ENCODE measurements at regions not wholly inside any gene's neighbourhood (a gene's known extent, or its start where the extent isn't known, plus 50 kb on each side); places are given as distances from the start of the nearest gene placed in this dataset.
"Not testable (repeated sequence)": the region's sequence is repeated elsewhere in the genome, so short reads cannot be mapped to it uniquely, and the experiment has no call there.

- no peaks in the 10 kb centered on the region for H3K4me1 Mint-ChIP-seq (ENCODE audit: low read depth in 2 of 2)
- H3K4me3 Mint-ChIP-seq, result no peak overlapping the region
- no peak overlapping the region for H3K27ac Mint-ChIP-seq
- DNase-seq (ENCODE audit: low spot score) (no peak), ATAC-seq (no peak)
- no peaks in the 10 kb centered on the region for H3K36me3 Mint-ChIP-seq
- H3K9me3 Mint-ChIP-seq, result no peaks in the 10 kb centered on the region
- H3K27me3 Mint-ChIP-seq, result peaks cover 8 to 17% of the 10 kb centered on the region in 2 donors
Observed at GRCh38 chr3:156036258-156037053, 83.9 kb upstream of the KCNAB1 start.

GRCh38 chr3:156037356-156037755, 83.0 kb upstream of the KCNAB1 start:
- Mint-ChIP-seq H3K4me3 (no peak overlapping the region), H3K27ac (no peak overlapping the region), H3K27me3 (peaks cover 3 to 13% of the 10 kb centered on the region in 2 donors), H3K36me3 (no peaks in the 10 kb centered on the region), H3K9me3 (no peaks in the 10 kb centered on the region), H3K4me1 (ENCODE audit: low read depth in 2 of 2) (no peaks in the 10 kb centered on the region)
- no peak for DNase-seq (ENCODE audit: low spot score)
- ATAC-seq, result no peak

GRCh38 chr3:156038869-156039268, 81.5 kb upstream of the KCNAB1 start:
- no peak for DNase-seq (ENCODE audit: low spot score)
- no peaks in the 10 kb centered on the region for H3K4me1 Mint-ChIP-seq (ENCODE audit: low read depth in 2 of 2)
- no peak for ATAC-seq
- H3K9me3 Mint-ChIP-seq, result no peaks in the 10 kb centered on the region
- H3K27me3 Mint-ChIP-seq, result peaks cover 7 to 23% of the 10 kb centered on the region in 2 donors
- H3K27ac Mint-ChIP-seq, result no peak overlapping the region
- no peaks in the 10 kb centered on the region for H3K36me3 Mint-ChIP-seq
- no peak overlapping the region for H3K4me3 Mint-ChIP-seq

- Mint-ChIP-seq H3K4me3 (no peak overlapping the region), H3K36me3 (no peaks in the 10 kb centered on the region), H3K9me3 (no peaks in the 10 kb centered on the region), H3K27ac (no peak overlapping the region), H3K27me3 (peaks cover 10 to 25% of the 10 kb centered on the region in 2 donors), H3K4me1 (ENCODE audit: low read depth in 2 of 2) (no peaks in the 10 kb centered on the region)
- DNase-seq (ENCODE audit: low spot score) (no peak), ATAC-seq (no peak)
Observed at GRCh38 chr3:156040041-156040440, 80.3 kb upstream of the KCNAB1 start.

GRCh38 chr3:156041216-156041841, 79.0 kb upstream of the KCNAB1 start:
- ATAC-seq, H3K9me3 Mint-ChIP-seq, H3K4me3 Mint-ChIP-seq: not testable (repeated sequence)

GRCh38 chr3:156041856-156042255, 78.5 kb upstream of the KCNAB1 start:
- DNase-seq (ENCODE audit: low spot score); H3K4me3 Mint-ChIP-seq; H3K4me1 Mint-ChIP-seq (ENCODE audit: low read depth in 2 of 2); ATAC-seq; H3K9me3 Mint-ChIP-seq; H3K36me3 Mint-ChIP-seq; H3K27ac Mint-ChIP-seq: not testable (repeated sequence)
- H3K27me3 Mint-ChIP-seq, result peaks cover 10 to 25% of the 10 kb centered on the region in 2 donors

More at GRCh38 chr3:156041216-156041841, 79.0 kb upstream of the KCNAB1 start:
- not testable (repeated sequence) for H3K36me3 Mint-ChIP-seq; H3K4me1 Mint-ChIP-seq (ENCODE audit: low read depth in 2 of 2); DNase-seq (ENCODE audit: low spot score); H3K27ac Mint-ChIP-seq
- peaks cover 10 to 25% of the 10 kb centered on the region in 2 donors for H3K27me3 Mint-ChIP-seq

- not testable (repeated sequence) for ATAC-seq; H3K27ac Mint-ChIP-seq; H3K9me3 Mint-ChIP-seq; H3K4me1 Mint-ChIP-seq (ENCODE audit: low read depth in 2 of 2); DNase-seq (ENCODE audit: low spot score); H3K4me3 Mint-ChIP-seq; H3K36me3 Mint-ChIP-seq
- H3K27me3 Mint-ChIP-seq, result peaks cover 18 to 30% of the 10 kb centered on the region in 2 donors
Observed at GRCh38 chr3:156043832-156044633, 76.3 kb upstream of the KCNAB1 start.

GRCh38 chr3:156044634-156044975, 75.8 kb upstream of the KCNAB1 start:
- Mint-ChIP-seq H3K36me3 (no peaks in the 10 kb centered on the region), H3K4me3 (no peak overlapping the region), H3K27ac (no peak overlapping the region), H3K4me1 (ENCODE audit: low read depth in 2 of 2) (no peaks in the 10 kb centered on the region), H3K9me3 (no peaks in the 10 kb centered on the region), H3K27me3 (peaks cover 18 to 36% of the 10 kb centered on the region in 2 donors)
- no peak for DNase-seq (ENCODE audit: low spot score)
- no peak for ATAC-seq

GRCh38 chr3:156048483-156048882, 71.9 kb upstream of the KCNAB1 start:
- H3K27ac Mint-ChIP-seq; H3K36me3 Mint-ChIP-seq; H3K9me3 Mint-ChIP-seq; ATAC-seq; H3K4me3 Mint-ChIP-seq; H3K4me1 Mint-ChIP-seq (ENCODE audit: low read depth in 2 of 2); DNase-seq (ENCODE audit: low spot score): not testable (repeated sequence)
- H3K27me3 Mint-ChIP-seq, result peaks cover 16 to 18% of the 10 kb centered on the region in 2 donors

- H3K9me3 Mint-ChIP-seq, result no peaks in the 10 kb centered on the region
- peaks cover 12 to 16% of the 10 kb centered on the region in 2 donors for H3K27me3 Mint-ChIP-seq
- H3K36me3 Mint-ChIP-seq, result no peaks in the 10 kb centered on the region
- DNase-seq (ENCODE audit: low spot score) (no peak), ATAC-seq (no peak)
- no peak overlapping the region for H3K4me3 Mint-ChIP-seq
- no peaks in the 10 kb centered on the region for H3K4me1 Mint-ChIP-seq (ENCODE audit: low read depth in 2 of 2)
- H3K27ac Mint-ChIP-seq, result no peak overlapping the region
Observed at GRCh38 chr3:156050918-156051317, 69.5 kb upstream of the KCNAB1 start.

- no peak for DNase-seq (ENCODE audit: low spot score)
- Mint-ChIP-seq H3K4me1 (ENCODE audit: low read depth in 2 of 2) (no peaks in the 10 kb centered on the region), H3K27me3 (peaks cover 12 to 21% of the 10 kb centered on the region in 2 donors), H3K27ac (no peak overlapping the region), H3K4me3 (no peak overlapping the region), H3K9me3 (no peaks in the 10 kb centered on the region), H3K36me3 (no peaks in the 10 kb centered on the region)
- no peak for ATAC-seq
Observed at GRCh38 chr3:156051651-156052050, 68.7 kb upstream of the KCNAB1 start.

- H3K9me3 Mint-ChIP-seq, result no peaks in the 10 kb centered on the region
- DNase-seq (ENCODE audit: low spot score) (no peak), ATAC-seq (no peak)
- no peaks in the 10 kb centered on the region for H3K36me3 Mint-ChIP-seq
- no peak overlapping the region for H3K4me3 Mint-ChIP-seq
- H3K27me3 Mint-ChIP-seq, result peaks cover 12 to 21% of the 10 kb centered on the region in 2 donors
- H3K4me1 Mint-ChIP-seq (ENCODE audit: low read depth in 2 of 2), result no peaks in the 10 kb centered on the region
- H3K27ac Mint-ChIP-seq, result no peak overlapping the region
Observed at GRCh38 chr3:156052115-156052514, 68.3 kb upstream of the KCNAB1 start.

GRCh38 chr3:156059950-156060501, 60.4 kb upstream of the KCNAB1 start:
- H3K27me3 Mint-ChIP-seq, result peaks cover 21 to 26% of the 10 kb centered on the region in 2 donors
- H3K9me3 Mint-ChIP-seq, result no peaks in the 10 kb centered on the region
- DNase-seq (ENCODE audit: low spot score), result no peak
- H3K4me1 Mint-ChIP-seq (ENCODE audit: low read depth in 2 of 2), result no peaks in the 10 kb centered on the region
- no peak overlapping the region for H3K4me3 Mint-ChIP-seq
- H3K36me3 Mint-ChIP-seq, result no peaks in the 10 kb centered on the region
- ATAC-seq, result no peak
- H3K27ac Mint-ChIP-seq, result no peak overlapping the region

All from natural killer cell treated with Interleukin-12 subunit alpha and Interleukin-12 subunit beta and Interleukin-15 and Interleukin-18, amount 100 ng/mL, for 72 hours (primary cell).